H1 (cell line): ENCODE measurements at regions not wholly inside any gene's neighbourhood (a gene's known extent, or its start where the extent isn't known, plus 50 kb on each side); places are given as distances from the start of the nearest gene placed in this dataset.

Source experiments
- CTBP2 ChIP-seq: IDR thresholded peaks from 2 replicates; pipeline ENCODE4 v1.7.0; 2011; ENCODE audit warnings: borderline replicate concordance, mild to moderate bottlenecking, moderate library complexity, mixed read lengths, low read length; ENCODE audit not compliant: insufficient read depth, insufficient read length
- CTCF ChIP-seq, 3 experiments: IDR thresholded peaks; 1 replicate in 2 of 3; 2 replicates in 1 of 3; pipeline versions ENCODE4 v1.5.1 to v1.6.1; 2011; ENCODE audit warnings: low read length in 3 of 3, mild to moderate bottlenecking in 3 of 3, inconsistent platforms in 2 of 3, low read depth in 1 of 3, moderate library complexity in 1 of 3; ENCODE audit not compliant: insufficient read depth in 1 of 3; ENCODE audit errors: control extremely low read depth in 1 of 3
- MAX ChIP-seq: IDR thresholded peaks from 2 replicates; pipeline ENCODE4 v1.6.1; 2012; ENCODE audit warnings: inconsistent platforms
- POLR2A ChIP-seq, 2 experiments: IDR thresholded peaks; 1 replicate in 1 of 2; 2 replicates in 1 of 2; pipeline ENCODE4 v1.6.1; 2011; ENCODE audit warnings: low read depth in 2 of 2, low read length in 2 of 2, mild to moderate bottlenecking in 2 of 2; ENCODE audit errors: control extremely low read depth in 1 of 2
- POLR2AphosphoS5 ChIP-seq: IDR thresholded peaks from 2 replicates; pipeline ENCODE4 v1.6.1; 2011; ENCODE audit warnings: low read depth, low read length
- SIN3A ChIP-seq, 2 experiments: IDR thresholded peaks in 1 of 2; conservative IDR thresholded peaks in 1 of 2; 2 replicates each; pipeline ENCODE4 v1.6.1; 2011 to 2012; ENCODE audit warnings: low read length in 2 of 2, improper control_type of control experiment in 1 of 2, low read depth in 1 of 2, mild to moderate bottlenecking in 1 of 2

- TF ChIP-seq CTBP2 (no peak), SIN3A (conservative IDR thresholded peaks at IDR 0.05 in 1 of 2, IDR thresholded peaks at IDR 0.05 in 1 of 2; ENCODE audit: low read depth in 1 of 2, low read length in 2 of 2) (no peak), MAX (no peak), CTCF (IDR thresholded peaks at IDR 0.05; ENCODE audit: control extremely low read depth in 1 of 3, insufficient read depth in 1 of 3, low read depth in 1 of 3, low read length in 3 of 3) (no peak), POLR2A (IDR thresholded peaks at IDR 0.05; ENCODE audit: control extremely low read depth in 1 of 2, low read depth in 2 of 2, low read length in 2 of 2) (no peak), POLR2AphosphoS5 (no peak)
These were observed 62.0 kb upstream of the ZC3H12C start for GRCh38 chr11:110031171-110031570.
